Esophagus mucosa (tissue), 1 donor: ENCODE measurements at regions not wholly inside any gene's neighbourhood (a gene's known extent, or its start where the extent isn't known, plus 50 kb on each side); places are given as distances from the start of the nearest gene placed in this dataset.
"Not testable (repeated sequence)": the region's sequence is repeated elsewhere in the genome, so short reads cannot be mapped to it uniquely, and the experiment has no call there.

ENCODE experiments used
- ATAC-seq: fragments of 200-7000 bp; cut with Tn5 transposase; one replicate; pipeline ENCODE4 v1.9.1; 2020
- donor health status: DM: yes; HTN: yes; CAD: no.

- ATAC-seq = peak; percentile 37
Measured at GRCh38 chr4:8675383-8675782, 82.8 kb downstream of the CPZ start.

GRCh38 chr4:8674311-8674885 is 81.8 kb downstream of the CPZ start:
- ATAC-seq = no peak

GRCh38 chr4:8673106-8673505 is 80.5 kb downstream of the CPZ start:
- not testable (repeated sequence) for ATAC-seq

- ATAC-seq = peak; percentile 17
Measured at GRCh38 chr4:8672486-8672885, 79.9 kb downstream of the CPZ start.

GRCh38 chr4:8671712-8672290 is 79.2 kb downstream of the CPZ start:
- ATAC-seq = no peak
